ENCODE measurements at regions not wholly inside any gene's neighbourhood (a gene's known extent, or its start where the extent isn't known, plus 50 kb on each side); places are given as distances from the start of the nearest gene placed in this dataset.
"Not testable (repeated sequence)": the region's sequence is repeated elsewhere in the genome, so short reads cannot be mapped to it uniquely, and the experiment has no call there.

DNA sequence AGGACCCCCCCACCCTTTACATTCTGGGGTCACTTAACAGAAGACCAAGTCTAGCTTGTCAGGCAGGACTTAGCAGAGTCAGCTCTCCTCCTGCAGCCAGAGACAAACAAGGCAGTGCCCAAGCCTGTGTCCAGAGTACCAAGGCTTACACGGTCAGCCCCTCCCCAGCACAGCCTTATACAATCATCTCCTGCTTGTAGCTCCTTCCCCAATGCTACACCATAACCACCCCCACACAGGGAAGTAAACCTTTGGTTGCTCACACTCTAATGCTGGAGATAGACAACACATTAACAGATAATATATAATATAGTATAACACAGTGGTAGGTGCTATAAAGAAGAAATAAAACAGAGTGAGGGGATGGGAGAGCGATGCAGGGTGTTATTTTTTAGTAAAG is 175.4 kb upstream of the PWP1 start:
- no peak for DNase-seq

- no peak for DNase-seq
Observed at GRCh38 chr12:107511292-107511691, 174.3 kb upstream of the PWP1 start.

DNA sequence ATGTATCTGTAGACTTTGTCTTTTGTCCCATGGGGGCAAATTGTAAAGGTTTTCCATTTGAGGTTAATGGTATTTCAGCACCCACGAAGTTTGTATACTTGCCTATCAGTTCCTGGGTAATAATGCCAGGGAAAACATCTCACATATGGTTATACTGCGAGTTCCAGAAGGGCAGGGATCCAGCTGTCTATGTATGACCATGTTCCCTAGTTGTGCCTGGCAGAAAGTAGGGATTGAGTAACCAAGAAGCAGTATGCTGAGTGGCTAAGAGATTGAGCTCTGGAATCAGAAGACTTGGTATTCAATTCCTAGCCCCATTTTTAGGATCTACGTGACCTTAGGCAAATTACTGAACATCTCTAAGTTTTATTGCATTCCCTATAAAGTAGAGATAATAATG is 173.2 kb upstream of the PWP1 start:
- no peak for DNase-seq

DNA sequence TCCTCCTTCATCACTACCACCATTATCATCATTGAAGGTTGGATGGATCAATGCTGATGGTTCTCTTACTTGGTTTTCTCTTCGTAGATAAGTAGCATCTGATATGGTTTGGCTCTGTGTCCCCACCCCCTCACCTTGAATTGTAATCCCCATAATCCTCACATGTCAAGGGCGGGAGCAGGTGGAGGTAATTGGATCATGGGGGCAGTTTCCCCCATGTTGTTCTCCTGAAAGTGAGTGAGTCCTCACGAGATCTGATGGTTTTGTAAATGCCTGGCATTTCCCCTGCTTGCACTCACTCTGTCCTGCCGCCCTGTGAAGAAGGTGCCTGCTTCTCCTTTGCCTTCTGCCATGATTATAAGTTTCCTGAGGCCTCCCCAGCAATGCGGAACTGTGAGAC is 172.4 kb upstream of the PWP1 start:
- no peak for DNase-seq

- no peak for DNase-seq
Observed at GRCh38 chr12:107513636-107514400, 171.8 kb upstream of the PWP1 start.

DNA sequence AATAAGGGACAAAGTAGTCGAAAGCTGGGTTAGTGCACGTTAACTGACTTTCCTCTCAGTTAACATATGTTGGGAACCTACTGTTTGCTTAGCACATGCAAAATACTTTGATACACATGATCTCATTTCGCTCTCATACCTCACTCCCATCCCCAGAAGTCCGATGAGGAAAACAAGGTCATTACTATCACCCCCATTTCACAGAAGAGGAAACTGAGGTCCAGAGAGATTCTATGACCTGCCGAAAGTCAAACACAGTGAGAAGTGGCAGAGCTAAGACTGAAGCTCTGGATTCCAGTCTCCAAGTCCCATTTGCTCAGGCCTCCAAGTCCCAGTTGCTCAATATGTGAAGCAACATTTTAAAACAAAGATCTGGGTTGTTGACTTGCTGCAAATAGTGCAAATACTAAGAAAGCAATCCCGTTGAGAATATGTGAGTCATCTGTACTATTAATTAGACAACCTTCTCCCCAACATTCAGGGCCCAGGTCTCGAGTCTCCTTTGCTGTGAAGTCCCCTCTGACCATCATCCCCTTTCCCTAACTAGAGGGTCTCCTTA is 170.6 kb upstream of the PWP1 start:
- DNase-seq = no peak

- peak; percentile 77 for DNase-seq
Observed at GRCh38 chr12:107515446-107515958, 170.1 kb upstream of the PWP1 start.

GRCh38 chr12:107517816-107518215 is 167.8 kb upstream of the PWP1 start:
- DNase-seq = not testable (repeated sequence)

DNA sequence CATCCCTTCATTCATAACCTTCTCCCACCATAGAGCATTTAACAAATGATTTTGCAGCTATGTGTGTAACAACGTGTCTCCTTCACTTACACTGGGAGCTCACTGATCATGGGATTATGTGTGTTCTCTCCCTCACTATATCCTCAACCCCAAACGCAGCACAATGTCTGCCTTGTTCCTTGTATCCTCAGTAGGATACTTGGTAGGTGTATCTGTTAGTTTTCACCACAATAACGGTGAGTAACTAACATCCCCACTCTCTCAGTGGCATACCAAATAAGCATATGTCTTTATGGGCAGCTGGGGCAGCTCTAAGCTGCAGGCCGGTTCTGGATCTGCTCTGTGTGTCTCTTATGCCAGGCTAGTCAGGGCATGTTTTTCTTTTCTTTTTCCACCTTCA is 166.7 kb upstream of the PWP1 start:
- DNase-seq = no peak

DNA sequence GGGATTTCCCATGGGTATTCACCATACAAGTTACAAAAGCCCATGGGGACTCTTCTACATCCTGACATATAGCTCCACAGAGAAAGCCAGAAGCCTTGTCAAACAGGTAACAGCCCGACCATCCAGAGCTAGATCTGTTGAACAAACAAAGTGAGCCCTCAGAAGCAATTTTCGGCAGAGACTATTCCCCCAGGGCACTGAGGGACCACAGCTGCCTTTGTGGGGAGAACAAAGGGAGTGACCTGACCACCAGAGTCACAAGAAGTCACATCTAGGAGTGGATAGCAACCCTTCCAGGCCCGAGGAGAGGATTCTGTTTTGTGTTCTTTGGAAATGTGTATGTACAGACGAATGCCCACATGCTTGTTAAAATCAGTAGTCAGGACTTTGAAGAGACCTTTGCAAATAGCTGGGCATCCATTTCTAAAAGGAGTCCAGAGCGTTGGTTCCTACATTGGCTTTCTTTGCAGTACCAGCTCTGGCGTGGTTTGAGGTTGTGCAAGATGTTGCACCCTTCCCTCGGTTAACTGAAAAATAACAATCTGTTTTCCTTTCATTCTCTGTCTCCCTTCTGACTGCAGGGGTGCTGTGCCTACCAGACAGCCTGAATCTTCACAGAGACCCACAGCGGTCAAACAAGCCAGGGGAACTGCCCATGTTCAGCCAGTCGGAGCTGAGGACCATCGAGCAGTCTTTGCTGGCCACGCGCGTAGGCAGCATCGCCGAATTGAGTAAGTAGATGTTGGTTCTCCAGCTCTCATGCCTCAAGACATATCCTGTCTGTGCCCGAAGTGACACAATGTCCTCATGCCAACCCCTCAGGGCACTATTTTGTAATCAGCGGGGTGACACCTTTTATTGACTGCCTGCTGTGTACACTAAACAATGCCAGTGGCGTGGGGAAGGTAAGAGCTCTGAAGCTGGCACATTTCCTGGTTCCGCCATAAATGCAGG is 165.4 kb upstream of the PWP1 start:
- no peak for DNase-seq

GRCh38 chr12:107521826-107522355 is 163.7 kb upstream of the PWP1 start:
- no peak for DNase-seq

GRCh38 chr12:107522692-107523477 is 162.7 kb upstream of the PWP1 start:
- no peak for DNase-seq

GRCh38 chr12:107523775-107524535 is 161.6 kb upstream of the PWP1 start:
- DNase-seq = no peak

DNA sequence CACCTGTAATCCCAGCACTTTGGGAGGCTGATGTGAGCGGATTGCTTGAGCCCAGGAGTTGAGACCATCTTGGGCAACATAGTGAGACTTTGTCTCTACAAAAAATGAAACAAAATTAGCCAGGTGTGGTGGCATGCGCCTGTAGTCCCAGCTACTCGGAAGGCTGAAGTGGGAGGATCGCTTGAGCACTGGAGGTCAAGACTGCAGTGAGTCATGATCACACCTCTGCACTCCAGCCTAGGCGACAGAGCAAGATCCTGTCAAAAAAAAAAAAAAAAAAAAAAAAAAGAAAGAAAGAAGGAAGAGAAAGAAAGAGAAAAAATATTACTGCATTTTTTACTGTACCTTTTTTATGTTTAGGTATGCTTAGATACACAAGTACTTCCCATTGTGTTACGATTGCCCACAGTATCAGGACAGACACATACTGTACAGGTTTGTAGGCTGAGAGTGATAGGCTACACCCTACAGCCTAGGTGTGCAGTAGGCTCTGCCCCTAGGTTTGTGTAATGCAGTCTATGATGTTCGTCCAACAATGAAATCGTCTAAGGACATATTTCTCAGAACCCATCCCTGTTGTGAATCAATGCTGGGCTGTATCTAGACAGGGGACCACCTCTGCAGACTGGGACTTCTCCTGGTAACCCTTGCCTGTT is 160.4 kb upstream of the PWP1 start:
- no peak for DNase-seq

- DNase-seq = no peak
Observed at GRCh38 chr12:107525719-107526554, 159.7 kb upstream of the PWP1 start.

DNA sequence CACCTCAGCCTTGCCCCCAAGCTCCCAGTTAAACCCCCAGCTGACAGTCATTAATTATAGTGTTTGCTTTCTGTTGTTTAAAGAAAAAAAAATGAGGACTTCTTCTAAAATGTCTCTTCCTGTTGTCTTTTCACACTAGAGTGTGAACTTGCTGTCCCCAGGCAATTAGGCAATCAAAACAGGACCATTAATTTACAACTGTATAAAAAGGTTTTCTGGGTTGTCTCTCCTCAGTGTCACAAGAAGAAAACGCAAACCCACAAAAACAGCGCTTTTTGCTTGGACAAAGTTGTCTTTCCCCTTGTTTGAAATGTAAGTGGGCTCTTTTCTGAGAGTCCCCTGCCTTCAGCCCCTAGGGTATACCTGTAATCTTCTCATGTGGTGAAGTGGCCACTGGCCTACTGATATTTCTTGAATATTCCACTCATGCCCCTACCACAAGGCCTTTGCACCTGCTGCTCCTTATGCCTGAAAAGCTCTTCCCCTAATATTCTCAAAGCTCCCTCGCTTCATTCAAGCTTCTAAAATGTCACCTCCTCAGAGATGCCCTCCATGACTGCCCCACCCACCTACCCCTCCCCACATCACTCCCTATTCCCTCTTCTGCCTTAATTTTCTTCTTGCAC is 158.9 kb upstream of the PWP1 start:
- DNase-seq = no peak

- no peak for DNase-seq
Observed at GRCh38 chr12:107528731-107529365, 156.8 kb upstream of the PWP1 start.

DNA sequence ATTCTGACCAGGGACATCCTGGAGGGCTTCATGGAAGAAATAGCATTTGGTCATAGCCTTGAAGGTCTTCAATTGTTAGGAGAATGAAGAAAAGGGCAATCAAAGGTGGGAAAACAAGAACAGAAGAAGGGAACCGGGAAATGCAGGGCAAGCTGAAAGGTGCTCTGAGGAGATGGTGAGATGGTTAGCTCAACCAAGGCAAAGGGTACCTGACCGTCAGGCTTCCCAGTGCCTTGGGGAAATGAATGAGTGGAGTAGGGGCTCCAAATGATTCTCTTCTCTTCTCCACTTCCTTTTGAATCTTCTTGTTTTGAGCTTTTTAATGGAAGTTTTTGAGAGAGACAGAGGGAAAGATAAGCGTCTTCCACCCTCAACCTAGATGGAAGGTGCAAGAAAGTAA is 155.6 kb upstream of the PWP1 start:
- no peak for DNase-seq

GRCh38 chr12:107530701-107531100 is 154.9 kb upstream of the PWP1 start:
- DNase-seq = peak; percentile 78

Measured in femur (tissue), 1 donor.